ENCODE measurements at regions not wholly inside any gene's neighbourhood (a gene's known extent, or its start where the extent isn't known, plus 50 kb on each side); places are given as distances from the start of the nearest gene placed in this dataset.

- Histone ChIP-seq H3K4me1 (ENCODE audit: control insufficient read depth in 2 of 3, insufficient read depth in 2 of 3, low read depth in 1 of 3, low read length in 3 of 3) (peaks cover 0 to under 1% (median 0%) of the 10 kb centered on the region in 3 donors), H3K27me3 (ENCODE audit: control insufficient read depth, insufficient read depth, low read length) (no peaks in the 10 kb centered on the region), H3K9me3 (ENCODE audit: control insufficient read depth in 2 of 3, insufficient read depth in 1 of 3, low read length in 3 of 3) (peaks cover 0 to 10% (median 2%) of the 10 kb centered on the region in 3 donors), H3K9ac (ENCODE audit: low read length in 3 of 3) (no peak overlapping the region), H3K27ac (ENCODE audit: low read depth in 2 of 2, low read length in 2 of 2) (no peak overlapping the region), H3K4me3 (ENCODE audit: low read length in 3 of 3) (no peak overlapping the region), H3K36me3 (ENCODE audit: control insufficient read depth in 2 of 3, insufficient read depth in 3 of 3, low read length in 3 of 3) (no peaks in the 10 kb centered on the region)
- TF ChIP-seq CTCF (IDR thresholded peaks at IDR 0.05; ENCODE audit: borderline replicate concordance, extremely low read depth, insufficient read depth) = no peak
- intact Hi-C loops (cut with DNase I) = no loop called here
- DNase-seq (no peak), FAIRE-seq (no peak)
Observed at GRCh38 chr13:43991773-43992201, 112.1 kb downstream of the LACC1 start.

GRCh38 chr13:43992211-43992610, 112.5 kb downstream of the LACC1 start:
- DNase-seq (no peak), FAIRE-seq (no peak)
- Histone ChIP-seq H3K27me3 (ENCODE audit: control insufficient read depth, insufficient read depth, low read length) (no peaks in the 10 kb centered on the region), H3K27ac (ENCODE audit: low read depth in 2 of 2, low read length in 2 of 2) (no peak overlapping the region), H3K4me3 (ENCODE audit: low read length in 3 of 3) (no peak overlapping the region), H3K36me3 (ENCODE audit: control insufficient read depth in 2 of 3, insufficient read depth in 3 of 3, low read length in 3 of 3) (no peaks in the 10 kb centered on the region), H3K4me1 (ENCODE audit: control insufficient read depth in 2 of 3, insufficient read depth in 2 of 3, low read depth in 1 of 3, low read length in 3 of 3) (no peaks in the 10 kb centered on the region), H3K9me3 (ENCODE audit: control insufficient read depth in 2 of 3, insufficient read depth in 1 of 3, low read length in 3 of 3) (peaks cover 0 to 10% (median 2%) of the 10 kb centered on the region in 3 donors), H3K9ac (ENCODE audit: low read length in 3 of 3) (no peak overlapping the region)
- TF ChIP-seq CTCF (IDR thresholded peaks at IDR 0.05; ENCODE audit: borderline replicate concordance, extremely low read depth, insufficient read depth) = no peak
- intact Hi-C loops (cut with DNase I) = no loop called here

GRCh38 chr13:43994999-43995859, 115.5 kb downstream of the LACC1 start:
- TF ChIP-seq CTCF (IDR thresholded peaks at IDR 0.05; ENCODE audit: borderline replicate concordance, extremely low read depth, insufficient read depth) = no peak
- FAIRE-seq = no peak
- DNase-seq = no peak
- H3K27ac ChIP-seq (ENCODE audit: low read depth in 2 of 2, low read length in 2 of 2) = no peak overlapping the region
- no peaks in the 10 kb centered on the region for H3K27me3 ChIP-seq (ENCODE audit: control insufficient read depth, insufficient read depth, low read length)
- no peak overlapping the region for H3K9ac ChIP-seq (ENCODE audit: low read length in 3 of 3)
- H3K36me3 ChIP-seq (ENCODE audit: control insufficient read depth in 2 of 3, insufficient read depth in 3 of 3, low read length in 3 of 3) = no peaks in the 10 kb centered on the region
- no peak overlapping the region for H3K4me3 ChIP-seq (ENCODE audit: low read length in 3 of 3)
- H3K9me3 ChIP-seq (ENCODE audit: control insufficient read depth in 2 of 3, insufficient read depth in 1 of 3, low read length in 3 of 3) = peaks cover 0 to 10% (median 2%) of the 10 kb centered on the region in 3 donors
- H3K4me1 ChIP-seq (ENCODE audit: control insufficient read depth in 2 of 3, insufficient read depth in 2 of 3, low read depth in 1 of 3, low read length in 3 of 3) = no peaks in the 10 kb centered on the region
- intact Hi-C loops (cut with DNase I) = no loop called here

All from kidney (tissue), 13 donors.